ENCODE measurements at regions not wholly inside any gene's neighbourhood (a gene's known extent, or its start where the extent isn't known, plus 50 kb on each side); places are given as distances from the start of the nearest gene placed in this dataset.

- no peaks in the 10 kb centered on the region for H3K36me3 Mint-ChIP-seq (ENCODE audit: low read depth)
- no peak for DNase-seq
- no peaks in the 10 kb centered on the region for H3K4me1 Mint-ChIP-seq (ENCODE audit: low read depth)
- no peaks in the 10 kb centered on the region; the same call in 1 of the 2 replicates for H3K27me3 Mint-ChIP-seq (ENCODE audit: insufficient read depth)
- H3K9me3 Mint-ChIP-seq, result peaks cover 36% of the 10 kb centered on the region
- no peak overlapping the region for H3K27ac Mint-ChIP-seq
- TF ChIP-seq CTCF (IDR thresholded peaks at IDR 0.05), result no peak
- no peak overlapping the region for H3K4me3 Mint-ChIP-seq
Measured at GRCh38 chr10:2754943-2755342, 312.4 kb upstream of the PFKP start.

DNA sequence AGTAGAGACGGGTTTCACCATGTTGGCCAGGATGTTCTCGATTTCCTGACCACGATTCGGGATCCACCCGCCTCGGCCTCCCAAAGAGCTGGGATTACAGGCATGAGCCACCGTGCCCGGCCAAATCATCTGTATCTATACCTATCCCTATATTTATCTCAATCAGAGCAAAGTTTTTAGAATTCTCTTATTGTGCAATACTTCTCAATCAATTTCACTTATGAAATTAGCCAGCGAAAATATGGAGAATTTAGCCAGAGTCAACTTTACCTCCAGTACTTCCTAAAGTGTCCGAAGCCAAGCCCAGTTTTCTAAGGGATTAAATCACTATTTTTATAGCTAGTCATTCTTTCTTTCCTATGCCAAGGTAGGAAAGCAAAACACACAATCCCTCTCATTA, 319.1 kb upstream of the PFKP start:
- Mint-ChIP-seq H3K9me3 (peaks cover 24% of the 10 kb centered on the region; the same call in 1 of the 2 replicates), H3K27ac (no peak overlapping the region), H3K4me1 (ENCODE audit: low read depth) (no peaks in the 10 kb centered on the region), H3K36me3 (ENCODE audit: low read depth) (no peaks in the 10 kb centered on the region; the same call in 1 of the 2 replicates), H3K27me3 (ENCODE audit: insufficient read depth) (no peaks in the 10 kb centered on the region; the same call in 1 of the 2 replicates), H3K4me3 (no peak overlapping the region)
- no peak for DNase-seq
- TF ChIP-seq CTCF (IDR thresholded peaks at IDR 0.05), result no peak

- no peak for TF ChIP-seq CTCF (IDR thresholded peaks at IDR 0.05)
- Mint-ChIP-seq H3K4me3 (no peak overlapping the region), H3K36me3 (ENCODE audit: low read depth) (no peaks in the 10 kb centered on the region; the same call in 1 of the 2 replicates), H3K9me3 (peaks cover 20% of the 10 kb centered on the region), H3K27ac (no peak overlapping the region), H3K27me3 (ENCODE audit: insufficient read depth) (no peaks in the 10 kb centered on the region; the same call in 1 of the 2 replicates), H3K4me1 (ENCODE audit: low read depth) (no peaks in the 10 kb centered on the region)
- DNase-seq, result no peak
Measured at GRCh38 chr10:2746638-2747037, 320.7 kb upstream of the PFKP start.

- H3K36me3 Mint-ChIP-seq (ENCODE audit: low read depth), result no peaks in the 10 kb centered on the region; the same call in 1 of the 2 replicates
- no peaks in the 10 kb centered on the region for H3K27me3 Mint-ChIP-seq (ENCODE audit: insufficient read depth)
Measured at GRCh38 chr10:2745666-2746065, 321.7 kb upstream of the PFKP start.

DNA sequence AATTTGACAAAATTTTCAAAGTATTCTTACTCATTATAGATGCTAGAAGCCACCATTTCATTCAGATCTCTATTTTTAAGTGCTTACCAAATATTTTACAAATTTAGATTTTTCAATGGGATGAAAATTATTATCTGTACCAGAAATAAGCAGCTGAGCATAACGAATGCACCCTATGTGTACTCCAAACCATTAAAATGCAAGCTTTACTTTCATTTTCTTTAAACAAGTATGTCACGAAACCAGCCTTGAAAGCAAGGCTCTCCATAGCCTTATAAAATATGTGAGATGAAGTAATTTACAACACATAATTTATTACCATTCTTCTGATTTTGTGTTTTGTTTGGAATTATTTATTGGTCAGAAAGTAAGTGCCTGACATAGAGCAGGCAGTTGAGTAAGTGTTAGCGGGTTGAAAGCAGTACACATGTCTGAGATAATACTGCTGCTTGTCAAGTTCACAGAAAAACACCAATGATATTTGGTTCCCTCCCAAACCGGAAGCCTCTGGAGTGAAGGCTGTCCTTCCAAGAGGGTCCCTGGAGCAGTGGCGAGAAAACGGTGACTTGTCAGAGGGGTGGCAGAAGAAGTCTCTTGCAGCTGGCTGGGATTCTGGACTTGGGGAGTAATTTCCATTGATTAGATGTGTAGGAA, 322.7 kb upstream of the PFKP start:
- no peak for DNase-seq
- peak overlapping the region; percentile 77 for H3K4me3 Mint-ChIP-seq

More at GRCh38 chr10:2745666-2746065, 321.7 kb upstream of the PFKP start:
- Mint-ChIP-seq H3K27ac (no peak overlapping the region), H3K9me3 (peaks cover 13% of the 10 kb centered on the region), H3K4me1 (ENCODE audit: low read depth) (no peaks in the 10 kb centered on the region), H3K4me3 (no peak overlapping the region)
- no peak for DNase-seq
- no peak for TF ChIP-seq CTCF (IDR thresholded peaks at IDR 0.05)

More for the DNA sequence above, 322.7 kb upstream of the PFKP start:
- Mint-ChIP-seq H3K36me3 (ENCODE audit: low read depth) (no peaks in the 10 kb centered on the region; the same call in 1 of the 2 replicates), H3K9me3 (peaks cover 11% of the 10 kb centered on the region), H3K4me1 (ENCODE audit: low read depth) (no peaks in the 10 kb centered on the region), H3K27me3 (ENCODE audit: insufficient read depth) (no peaks in the 10 kb centered on the region), H3K27ac (no peak overlapping the region)
- no peak for TF ChIP-seq CTCF (IDR thresholded peaks at IDR 0.05)

Measured in HFFc6 (cell line).